SK-N-SH (cell line): ENCODE measurements at regions not wholly inside any gene's neighbourhood (a gene's known extent, or its start where the extent isn't known, plus 50 kb on each side); places are given as distances from the start of the nearest gene placed in this dataset.
A peak's percentile ranks its signal among the peaks of the same experiment; 100 is the strongest.

Source experiments
- CTCF ChIA-PET: fragments of 300-600, 350-600 bp; formaldehyde crosslinking; extraction: SDS; loops from one replicate; lab custom pipeline; 2021; lab: Yijun Ruan, JAX
- POLR2A ChIA-PET: fragments of 350-600 bp; sonication (Branson Sonifier 250); formaldehyde crosslinking; extraction: SDS; loops from one replicate; lab custom pipeline; 2020; ENCODE audit warnings: antibody characterized with exemption, inconsistent platforms; lab: Yijun Ruan, JAX
- DNase-seq: peaks from one replicate; pipeline ENCODE4 v3.0.0; 2012
- H2AFZ ChIP-seq: fragments of 200-600 bp; sonication (generic); 2 replicates; pipeline ENCODE4 v1.8.1; 2016; ENCODE audit warnings: antibody characterized with exemption, mild to moderate bottlenecking, low read depth
- H3F3A ChIP-seq: fragments of 200-600 bp; sonication (generic); replicated peaks from 2 replicates; pipeline ENCODE3; 2016; ENCODE audit warnings: antibody characterized with exemption, mild to moderate bottlenecking; ENCODE audit not compliant: insufficient read depth
- H3K27ac ChIP-seq, 2 experiments: fragments of 200-500 bp in 1 of 2; fragments of 200-600 bp in 1 of 2; sonication (Bioruptor generic) in 1 of 2; sonication (generic), shearing (Covaris generic) in 1 of 2; 2 replicates each; pipeline versions ENCODE4 v1.5.1 to v1.6.1; 2014 to 2016; ENCODE audit warnings: low read depth in 2 of 2, inconsistent platforms in 1 of 2, low read length in 1 of 2, mild to moderate bottlenecking in 1 of 2, mixed read lengths in 1 of 2
- H3K27me3 ChIP-seq: fragments of 200-600 bp; sonication (generic), shearing (Covaris generic); 2 replicates; pipeline ENCODE4 v1.6.1; 2016; ENCODE audit warnings: mixed run types; ENCODE audit not compliant: insufficient read depth
- H3K36me3 ChIP-seq, 2 experiments: fragments of 200-500 bp in 1 of 2; fragments of 200-600 bp in 1 of 2; sonication (Bioruptor generic) in 1 of 2; sonication (generic) in 1 of 2; replicated peaks in 1 of 2; 2 replicates each; pipeline versions ENCODE3 to v1.5.1; 2014 to 2016; ENCODE audit warnings: low read length in 1 of 2, mild to moderate bottlenecking in 1 of 2; ENCODE audit not compliant: insufficient read depth in 2 of 2, control insufficient read depth in 1 of 2
- H3K4me1 ChIP-seq, 2 experiments: fragments of 200-500 bp in 1 of 2; fragments of 200-600 bp in 1 of 2; sonication (Bioruptor generic) in 1 of 2; sonication (generic), shearing (Covaris generic) in 1 of 2; 2 replicates each; pipeline versions ENCODE4 v1.5.1 to v1.6.1; 2014 to 2016; ENCODE audit warnings: low read depth in 1 of 2, low read length in 1 of 2, mixed run types in 1 of 2; ENCODE audit not compliant: insufficient read depth in 2 of 2, control insufficient read depth in 1 of 2
- H3K4me2 ChIP-seq: fragments of 200-600 bp; sonication (generic), shearing (Covaris generic); 2 replicates; pipeline ENCODE4 v1.6.1; 2017; ENCODE audit warnings: mixed run types
- H3K4me3 ChIP-seq, 2 experiments: fragments of 200-500 bp in 1 of 2; fragments of 200-600 bp in 1 of 2; sonication (Bioruptor generic) in 1 of 2; sonication (generic), shearing (Covaris generic) in 1 of 2; 2 replicates each; pipeline versions ENCODE4 v1.5.1 to v1.8.1; 2014 to 2016; ENCODE audit warnings: low read depth in 2 of 2, inconsistent platforms in 1 of 2, low read length in 1 of 2, mild to moderate bottlenecking in 1 of 2, mixed read lengths in 1 of 2, moderate library complexity in 1 of 2
- H3K79me2 ChIP-seq: fragments of 200-600 bp; sonication (generic); 2 replicates; pipeline ENCODE4 v1.8.1; 2017; ENCODE audit warnings: mild to moderate bottlenecking; ENCODE audit not compliant: insufficient read depth
- H3K9ac ChIP-seq: fragments of 200-600 bp; sonication (generic); 2 replicates; pipeline ENCODE4 v1.6.1; 2017; ENCODE audit warnings: mixed run types
- H3K9me2 ChIP-seq: fragments of 200-600 bp; sonication (generic); 2 replicates; pipeline ENCODE4 v1.6.1; 2017; ENCODE audit warnings: mixed run types
- H3K9me3 ChIP-seq: fragments of 200-600 bp; sonication (generic); 2 replicates; pipeline ENCODE4 v1.6.1; 2017; ENCODE audit warnings: mixed run types, mild to moderate bottlenecking, moderate library complexity
- H4K20me1 ChIP-seq: fragments of 200-600 bp; sonication (generic); 2 replicates; pipeline ENCODE4 v1.6.1; 2017; ENCODE audit warnings: mild to moderate bottlenecking, mixed run types; ENCODE audit not compliant: insufficient read depth
- CHD2 ChIP-seq: fragments of 150-350 bp; IDR thresholded peaks from 2 replicates; pipeline ENCODE4 v1.6.1; 2018; ENCODE audit warnings: low read length; ENCODE audit not compliant: partially characterized antibody
- EZH2phosphoT487 ChIP-seq: fragments of 200-600 bp; sonication (generic); IDR thresholded peaks from 2 replicates; pipeline ENCODE4 v1.6.1; 2017; ENCODE audit warnings: low read depth, mixed run types, mild to moderate bottlenecking, antibody characterized with exemption, moderate library complexity, borderline replicate concordance
- FOXM1 ChIP-seq: IDR thresholded peaks from 2 replicates; pipeline ENCODE4 v1.4.0; 2012; ENCODE audit warnings: low read depth, mild to moderate bottlenecking
- GATA2 ChIP-seq: sonication (generic); formaldehyde crosslinking; IDR thresholded peaks from 2 replicates; pipeline ENCODE4 v1.5.0; 2020; ENCODE audit warnings: mild to moderate bottlenecking, missing genetic modification reagents
- JUND ChIP-seq: IDR thresholded peaks from 2 replicates; pipeline ENCODE4 v1.4.0; 2012
- MEF2A ChIP-seq: IDR thresholded peaks from 2 replicates; pipeline ENCODE4 v1.4.0; 2012; ENCODE audit warnings: low read depth, borderline replicate concordance
- MXI1 ChIP-seq: IDR thresholded peaks from 2 replicates; pipeline ENCODE4 v1.6.1; 2012; ENCODE audit warnings: mild to moderate bottlenecking, low read depth, low read length, improper control_type of control experiment
- POLR2AphosphoS5 ChIP-seq: IDR thresholded peaks from 2 replicates; pipeline ENCODE4 v1.6.1; 2012; ENCODE audit warnings: low read depth, low read length
- RXRA ChIP-seq: IDR thresholded peaks from 2 replicates; pipeline ENCODE4 v1.4.0; 2012; ENCODE audit warnings: low read depth, mild to moderate bottlenecking, borderline replicate concordance
- TAF1 ChIP-seq: IDR thresholded peaks from 2 replicates; pipeline ENCODE4 v1.6.1; 2012; ENCODE audit warnings: low read depth, mild to moderate bottlenecking, low read length, moderate library complexity, borderline replicate concordance
- YY1 ChIP-seq: IDR thresholded peaks from 2 replicates; pipeline ENCODE4 v1.4.0; 2012; ENCODE audit warnings: low read depth, mild to moderate bottlenecking
- WGBS: methylation state at CpG from one replicate; pipeline ENCODE4 v1.1.6; 2017; ENCODE audit warnings: low lambda C conversion rate; 5-methylcytosine and 5-hydroxymethylcytosine counted together
- TF ChIP-seq, protein P1 (sequence below): IDR thresholded peaks from 2 replicates; pipeline ENCODE4; 2012
- TF ChIP-seq, protein P2 (sequence below): IDR thresholded peaks from 2 replicates; pipeline ENCODE4 v1.4.0; 2012; ENCODE audit warnings: low read depth, borderline replicate concordance
- TF ChIP-seq, protein P3 (sequence below): IDR thresholded peaks from 2 replicates; pipeline ENCODE4 v1.4.0; 2012; ENCODE audit warnings: low read depth, borderline replicate concordance
- TF ChIP-seq, protein P4 (sequence below): IDR thresholded peaks from 2 replicates; pipeline ENCODE4 v1.6.1; 2012; ENCODE audit warnings: mild to moderate bottlenecking, low read depth, low read length, moderate library complexity
- TF ChIP-seq, protein P5 (sequence below): fragments of 150-350 bp; IDR thresholded peaks from 2 replicates; pipeline ENCODE4 v1.6.1; 2017; ENCODE audit warnings: antibody characterized with exemption, low read length, low read depth, borderline replicate concordance
- TF ChIP-seq, protein P6 (sequence below): fragments of 150-350 bp; IDR thresholded peaks from 2 replicates; pipeline ENCODE4 v1.6.1; 2016; ENCODE audit warnings: mild to moderate bottlenecking, low read depth, low read length

DNA sequence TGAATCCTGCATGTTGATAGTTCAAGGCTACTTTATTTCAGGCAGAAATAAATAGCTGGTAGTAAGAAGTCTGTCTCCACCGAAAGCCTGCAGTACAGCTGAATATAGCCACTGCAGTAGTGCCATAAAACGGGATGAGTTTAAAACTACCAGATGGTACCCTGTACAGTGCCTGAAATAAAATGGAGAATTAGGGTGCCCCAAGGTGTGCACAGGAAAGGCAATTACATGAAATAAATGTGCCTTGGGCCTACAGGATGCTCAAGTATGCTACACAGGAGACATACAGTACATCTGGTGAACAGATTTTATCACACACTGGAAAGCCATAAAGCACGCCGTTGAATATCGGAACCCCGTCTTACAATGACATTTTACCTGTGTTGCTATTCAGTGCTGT is 447.7 kb upstream of the HNRNPA3 start:
- POLR2A ChIA-PET: no interaction called here
- H3K27me3 ChIP-seq: no peaks in the 10 kb centered on the region

DNA sequence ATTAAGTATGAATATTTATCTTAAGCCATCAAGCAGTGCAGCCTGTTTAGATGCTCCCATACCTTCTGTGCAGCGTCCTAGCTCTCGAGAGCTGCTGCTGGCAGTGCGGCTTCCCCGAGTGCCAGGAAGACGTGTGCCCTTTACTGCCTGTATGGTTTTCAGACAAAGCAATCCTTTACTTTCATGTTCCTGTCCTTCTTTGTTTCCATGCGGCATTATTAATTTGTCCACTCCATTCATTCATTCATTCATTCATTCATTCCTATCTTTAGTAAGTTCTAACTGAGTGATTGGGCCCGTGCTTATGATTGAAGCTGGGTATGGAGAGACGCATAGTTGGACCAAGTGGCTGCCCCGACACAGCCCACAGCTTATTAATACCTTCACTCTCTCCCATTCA is 446.6 kb upstream of the HNRNPA3 start:
- no peaks in the 10 kb centered on the region for H3K9me3 ChIP-seq
- no peak overlapping the region for H2AFZ ChIP-seq
- no peak overlapping the region for H3K27ac ChIP-seq
- H3K36me3 ChIP-seq: no peaks in the 10 kb centered on the region
- H3K79me2 ChIP-seq: no peaks in the 10 kb centered on the region
- no peaks in the 10 kb centered on the region for H4K20me1 ChIP-seq
- peaks cover 0 to 3% of the 10 kb centered on the region in 2 experiments; a peak in 2 of 4 replicates for H3K4me1 ChIP-seq
- ChIA-PET CTCF (interaction anchor here (1.1 kb wide), 1 partner anchor 48 kb away, joined by 3 read pairs; no protein-coding TSS in a partner anchor), POLR2A (no interaction called here)
- no peak overlapping the region for H3K4me2 ChIP-seq
- DNase-seq: no peak
- H3K9ac ChIP-seq: no peak overlapping the region
- WGBS: 74% methylated on average over 9 of the region's 9 CpGs
- no peaks in the 10 kb centered on the region for H3K9me2 ChIP-seq
- no peak overlapping the region for H3K4me3 ChIP-seq
- H3K27me3 ChIP-seq: no peaks in the 10 kb centered on the region
- H3F3A ChIP-seq: no peaks in the 10 kb centered on the region
- TF ChIP-seq EZH2phosphoT487 (no peak), CHD2 (no peak), TAF1 (no peak), FOXM1 (no peak), YY1 (no peak), JUND (no peak), GATA2 (no peak), POLR2AphosphoS5 (no peak), MXI1 (no peak), RXRA (no peak), MEF2A (no peak)
- TF ChIP-seq, protein P1, sequence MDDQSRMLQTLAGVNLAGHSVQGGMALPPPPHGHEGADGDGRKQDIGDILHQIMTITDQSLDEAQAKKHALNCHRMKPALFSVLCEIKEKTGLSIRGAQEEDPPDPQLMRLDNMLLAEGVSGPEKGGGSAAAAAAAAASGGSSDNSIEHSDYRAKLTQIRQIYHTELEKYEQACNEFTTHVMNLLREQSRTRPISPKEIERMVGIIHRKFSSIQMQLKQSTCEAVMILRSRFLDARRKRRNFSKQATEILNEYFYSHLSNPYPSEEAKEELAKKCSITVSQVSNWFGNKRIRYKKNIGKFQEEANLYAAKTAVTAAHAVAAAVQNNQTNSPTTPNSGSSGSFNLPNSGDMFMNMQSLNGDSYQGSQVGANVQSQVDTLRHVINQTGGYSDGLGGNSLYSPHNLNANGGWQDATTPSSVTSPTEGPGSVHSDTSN: no peak
- TF ChIP-seq, protein P2, sequence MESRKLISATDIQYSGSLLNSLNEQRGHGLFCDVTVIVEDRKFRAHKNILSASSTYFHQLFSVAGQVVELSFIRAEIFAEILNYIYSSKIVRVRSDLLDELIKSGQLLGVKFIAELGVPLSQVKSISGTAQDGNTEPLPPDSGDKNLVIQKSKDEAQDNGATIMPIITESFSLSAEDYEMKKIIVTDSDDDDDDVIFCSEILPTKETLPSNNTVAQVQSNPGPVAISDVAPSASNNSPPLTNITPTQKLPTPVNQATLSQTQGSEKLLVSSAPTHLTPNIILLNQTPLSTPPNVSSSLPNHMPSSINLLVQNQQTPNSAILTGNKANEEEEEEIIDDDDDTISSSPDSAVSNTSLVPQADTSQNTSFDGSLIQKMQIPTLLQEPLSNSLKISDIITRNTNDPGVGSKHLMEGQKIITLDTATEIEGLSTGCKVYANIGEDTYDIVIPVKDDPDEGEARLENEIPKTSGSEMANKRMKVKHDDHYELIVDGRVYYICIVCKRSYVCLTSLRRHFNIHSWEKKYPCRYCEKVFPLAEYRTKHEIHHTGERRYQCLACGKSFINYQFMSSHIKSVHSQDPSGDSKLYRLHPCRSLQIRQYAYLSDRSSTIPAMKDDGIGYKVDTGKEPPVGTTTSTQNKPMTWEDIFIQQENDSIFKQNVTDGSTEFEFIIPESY: no peak
- TF ChIP-seq, protein P3, sequence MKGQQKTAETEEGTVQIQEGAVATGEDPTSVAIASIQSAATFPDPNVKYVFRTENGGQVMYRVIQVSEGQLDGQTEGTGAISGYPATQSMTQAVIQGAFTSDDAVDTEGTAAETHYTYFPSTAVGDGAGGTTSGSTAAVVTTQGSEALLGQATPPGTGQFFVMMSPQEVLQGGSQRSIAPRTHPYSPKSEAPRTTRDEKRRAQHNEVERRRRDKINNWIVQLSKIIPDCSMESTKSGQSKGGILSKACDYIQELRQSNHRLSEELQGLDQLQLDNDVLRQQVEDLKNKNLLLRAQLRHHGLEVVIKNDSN: no peak
- TF ChIP-seq, protein P4, sequence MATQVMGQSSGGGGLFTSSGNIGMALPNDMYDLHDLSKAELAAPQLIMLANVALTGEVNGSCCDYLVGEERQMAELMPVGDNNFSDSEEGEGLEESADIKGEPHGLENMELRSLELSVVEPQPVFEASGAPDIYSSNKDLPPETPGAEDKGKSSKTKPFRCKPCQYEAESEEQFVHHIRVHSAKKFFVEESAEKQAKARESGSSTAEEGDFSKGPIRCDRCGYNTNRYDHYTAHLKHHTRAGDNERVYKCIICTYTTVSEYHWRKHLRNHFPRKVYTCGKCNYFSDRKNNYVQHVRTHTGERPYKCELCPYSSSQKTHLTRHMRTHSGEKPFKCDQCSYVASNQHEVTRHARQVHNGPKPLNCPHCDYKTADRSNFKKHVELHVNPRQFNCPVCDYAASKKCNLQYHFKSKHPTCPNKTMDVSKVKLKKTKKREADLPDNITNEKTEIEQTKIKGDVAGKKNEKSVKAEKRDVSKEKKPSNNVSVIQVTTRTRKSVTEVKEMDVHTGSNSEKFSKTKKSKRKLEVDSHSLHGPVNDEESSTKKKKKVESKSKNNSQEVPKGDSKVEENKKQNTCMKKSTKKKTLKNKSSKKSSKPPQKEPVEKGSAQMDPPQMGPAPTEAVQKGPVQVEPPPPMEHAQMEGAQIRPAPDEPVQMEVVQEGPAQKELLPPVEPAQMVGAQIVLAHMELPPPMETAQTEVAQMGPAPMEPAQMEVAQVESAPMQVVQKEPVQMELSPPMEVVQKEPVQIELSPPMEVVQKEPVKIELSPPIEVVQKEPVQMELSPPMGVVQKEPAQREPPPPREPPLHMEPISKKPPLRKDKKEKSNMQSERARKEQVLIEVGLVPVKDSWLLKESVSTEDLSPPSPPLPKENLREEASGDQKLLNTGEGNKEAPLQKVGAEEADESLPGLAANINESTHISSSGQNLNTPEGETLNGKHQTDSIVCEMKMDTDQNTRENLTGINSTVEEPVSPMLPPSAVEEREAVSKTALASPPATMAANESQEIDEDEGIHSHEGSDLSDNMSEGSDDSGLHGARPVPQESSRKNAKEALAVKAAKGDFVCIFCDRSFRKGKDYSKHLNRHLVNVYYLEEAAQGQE: no peak
- TF ChIP-seq, protein P5, sequence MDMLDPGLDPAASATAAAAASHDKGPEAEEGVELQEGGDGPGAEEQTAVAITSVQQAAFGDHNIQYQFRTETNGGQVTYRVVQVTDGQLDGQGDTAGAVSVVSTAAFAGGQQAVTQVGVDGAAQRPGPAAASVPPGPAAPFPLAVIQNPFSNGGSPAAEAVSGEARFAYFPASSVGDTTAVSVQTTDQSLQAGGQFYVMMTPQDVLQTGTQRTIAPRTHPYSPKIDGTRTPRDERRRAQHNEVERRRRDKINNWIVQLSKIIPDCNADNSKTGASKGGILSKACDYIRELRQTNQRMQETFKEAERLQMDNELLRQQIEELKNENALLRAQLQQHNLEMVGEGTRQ: no peak

More for the DNA sequence above, 447.7 kb upstream of the HNRNPA3 start:
- Histone ChIP-seq H3K4me1 (peaks cover 0 to 3% of the 10 kb centered on the region in 2 experiments; a peak in 2 of 4 replicates), H3K27ac (no peak overlapping the region), H4K20me1 (no peaks in the 10 kb centered on the region), H3K4me3 (no peak overlapping the region), H3K4me2 (no peak overlapping the region), H3F3A (no peaks in the 10 kb centered on the region), H3K9me3 (no peaks in the 10 kb centered on the region), H3K9ac (no peak overlapping the region), H2AFZ (no peak overlapping the region), H3K79me2 (no peaks in the 10 kb centered on the region), H3K36me3 (no peaks in the 10 kb centered on the region), H3K9me2 (no peaks in the 10 kb centered on the region)
- CTCF ChIA-PET: interaction anchor here (0.6 to 1.2 kb wide), 3 partner anchors 11 to 96 kb away, joined by 3 read pairs; no protein-coding TSS in a partner anchor
- DNase-seq: no peak
- peak; percentile 12; the same call in 1 of the 2 replicates for TF ChIP-seq GATA2
- TF ChIP-seq, protein P6, sequence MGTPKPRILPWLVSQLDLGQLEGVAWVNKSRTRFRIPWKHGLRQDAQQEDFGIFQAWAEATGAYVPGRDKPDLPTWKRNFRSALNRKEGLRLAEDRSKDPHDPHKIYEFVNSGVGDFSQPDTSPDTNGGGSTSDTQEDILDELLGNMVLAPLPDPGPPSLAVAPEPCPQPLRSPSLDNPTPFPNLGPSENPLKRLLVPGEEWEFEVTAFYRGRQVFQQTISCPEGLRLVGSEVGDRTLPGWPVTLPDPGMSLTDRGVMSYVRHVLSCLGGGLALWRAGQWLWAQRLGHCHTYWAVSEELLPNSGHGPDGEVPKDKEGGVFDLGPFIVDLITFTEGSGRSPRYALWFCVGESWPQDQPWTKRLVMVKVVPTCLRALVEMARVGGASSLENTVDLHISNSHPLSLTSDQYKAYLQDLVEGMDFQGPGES: no peak
- 73% methylated on average over 6 of the region's 6 CpGs for WGBS
